ENCODE measurements at regions not wholly inside any gene's neighbourhood (a gene's known extent, or its start where the extent isn't known, plus 50 kb on each side); places are given as distances from the start of the nearest gene placed in this dataset.

GRCh38 chr6:105648276-105648675 lies 245.4 kb upstream of the PREP start:
- H3K9me3 ChIP-seq: no peaks in the 10 kb centered on the region
- H3K4me3 ChIP-seq (ENCODE audit: low read depth, low read length): no peak overlapping the region
- H3K27me3 ChIP-seq: peaks cover 49% of the 10 kb centered on the region
- no peak for DNase-seq
- H3K4me1 ChIP-seq: no peaks in the 10 kb centered on the region
- no peak for TF ChIP-seq CTCF (IDR thresholded peaks at IDR 0.05; ENCODE audit: low read depth, low read length)
- H3K36me3 ChIP-seq: no peaks in the 10 kb centered on the region

- TF ChIP-seq CTCF (IDR thresholded peaks at IDR 0.05; ENCODE audit: low read depth, low read length): no peak
- H3K9me3 ChIP-seq: no peaks in the 10 kb centered on the region
- H3K4me1 ChIP-seq: no peaks in the 10 kb centered on the region
- H3K27me3 ChIP-seq: peaks cover 37% of the 10 kb centered on the region
- H3K36me3 ChIP-seq: no peaks in the 10 kb centered on the region
- no peak overlapping the region for H3K4me3 ChIP-seq (ENCODE audit: low read depth, low read length)
- no peak for DNase-seq
Observed at GRCh38 chr6:105646391-105646867, 243.5 kb upstream of the PREP start.

GRCh38 chr6:105645958-105646357 lies 243.1 kb upstream of the PREP start:
- Histone ChIP-seq H3K36me3 (no peaks in the 10 kb centered on the region), H3K4me3 (ENCODE audit: low read depth, low read length) (no peak overlapping the region), H3K9me3 (no peaks in the 10 kb centered on the region), H3K27me3 (peaks cover 36% of the 10 kb centered on the region), H3K4me1 (no peaks in the 10 kb centered on the region)
- TF ChIP-seq CTCF (IDR thresholded peaks at IDR 0.05; ENCODE audit: low read depth, low read length): no peak
- DNase-seq: no peak

GRCh38 chr6:105645156-105645555 lies 242.3 kb upstream of the PREP start:
- H3K36me3 ChIP-seq: no peaks in the 10 kb centered on the region
- no peaks in the 10 kb centered on the region for H3K9me3 ChIP-seq
- no peak for DNase-seq
- H3K4me1 ChIP-seq: no peaks in the 10 kb centered on the region
- H3K4me3 ChIP-seq (ENCODE audit: low read depth, low read length): no peak overlapping the region
- H3K27me3 ChIP-seq: peaks cover 35% of the 10 kb centered on the region
- TF ChIP-seq CTCF (IDR thresholded peaks at IDR 0.05; ENCODE audit: low read depth, low read length): no peak

GRCh38 chr6:105644691-105645090 lies 241.8 kb upstream of the PREP start:
- no peak for DNase-seq
- TF ChIP-seq CTCF (IDR thresholded peaks at IDR 0.05; ENCODE audit: low read depth, low read length): no peak
- no peaks in the 10 kb centered on the region for H3K9me3 ChIP-seq
- peaks cover 33% of the 10 kb centered on the region for H3K27me3 ChIP-seq
- H3K36me3 ChIP-seq: no peaks in the 10 kb centered on the region
- no peaks in the 10 kb centered on the region for H3K4me1 ChIP-seq
- H3K4me3 ChIP-seq (ENCODE audit: low read depth, low read length): no peak overlapping the region

GRCh38 chr6:105644073-105644489 lies 241.2 kb upstream of the PREP start:
- no peak for DNase-seq
- Histone ChIP-seq H3K9me3 (no peaks in the 10 kb centered on the region), H3K4me1 (no peaks in the 10 kb centered on the region), H3K36me3 (no peaks in the 10 kb centered on the region), H3K4me3 (ENCODE audit: low read depth, low read length) (no peak overlapping the region), H3K27me3 (peaks cover 27% of the 10 kb centered on the region)
- 0 out of 2 replicates have a peak, but pooled peaks have one; percentile 8 for TF ChIP-seq CTCF (IDR thresholded peaks at IDR 0.05; ENCODE audit: low read depth, low read length)
